IPS-15b (cell line): ENCODE measurements at regions not wholly inside any gene's neighbourhood (a gene's known extent, or its start where the extent isn't known, plus 50 kb on each side); places are given as distances from the start of the nearest gene placed in this dataset.

Experiments used
- H3K27me3 ChIP-seq: one replicate; pipeline ENCODE4 v1.6.1; 2013; ENCODE audit warnings: low read length; ENCODE audit not compliant: control insufficient read depth, insufficient read depth
- H3K36me3 ChIP-seq: one replicate; pipeline ENCODE4 v1.6.1; 2013; ENCODE audit warnings: low read length; ENCODE audit not compliant: control insufficient read depth, insufficient read depth
- H3K4me1 ChIP-seq: one replicate; pipeline ENCODE4 v1.6.1; 2013; ENCODE audit warnings: mild to moderate bottlenecking, low read length; ENCODE audit not compliant: control insufficient read depth, insufficient read depth
- H3K4me3 ChIP-seq: one replicate; pipeline ENCODE4 v1.5.1; 2013; ENCODE audit warnings: low read depth, low read length
- H3K9ac ChIP-seq: one replicate; pipeline ENCODE4 v1.6.1; 2013; ENCODE audit warnings: low read depth, mild to moderate bottlenecking, low read length
- H3K9me3 ChIP-seq: one replicate; pipeline ENCODE4 v1.6.1; 2013; ENCODE audit warnings: mild to moderate bottlenecking, low read length; ENCODE audit not compliant: control insufficient read depth, insufficient read depth

DNA sequence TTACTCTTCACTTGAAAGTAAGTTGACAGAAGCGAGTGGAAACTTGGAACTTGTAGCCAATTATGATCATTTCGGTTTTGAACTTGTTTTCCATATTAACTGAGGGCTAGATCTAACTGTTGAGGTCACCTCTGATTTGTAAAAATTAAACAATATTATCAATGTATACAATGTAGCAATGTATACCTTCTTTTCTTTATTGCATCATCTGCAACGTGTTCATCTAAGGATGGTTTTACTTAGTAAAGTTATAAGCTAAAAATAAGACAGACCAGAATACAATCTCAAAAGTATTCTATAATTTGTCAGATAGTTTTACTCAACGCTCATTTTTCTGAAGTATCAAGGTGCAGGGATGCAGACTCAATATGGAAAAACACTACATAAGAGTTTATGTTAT is 435.0 kb upstream of the TNP1 start:
- H3K4me3 ChIP-seq = no peak overlapping the region
- peaks cover 3% of the 10 kb centered on the region for H3K4me1 ChIP-seq
- no peaks in the 10 kb centered on the region for H3K36me3 ChIP-seq
- H3K27me3 ChIP-seq = no peaks in the 10 kb centered on the region
- H3K9ac ChIP-seq = no peak overlapping the region
- no peaks in the 10 kb centered on the region for H3K9me3 ChIP-seq

GRCh38 chr2:217294211-217294610 is 434.3 kb upstream of the TNP1 start:
- Histone ChIP-seq H3K36me3 (no peaks in the 10 kb centered on the region), H3K27me3 (no peaks in the 10 kb centered on the region), H3K9ac (no peak overlapping the region), H3K9me3 (no peaks in the 10 kb centered on the region), H3K4me1 (peaks cover 9% of the 10 kb centered on the region), H3K4me3 (no peak overlapping the region)

GRCh38 chr2:217293607-217294006 is 433.7 kb upstream of the TNP1 start:
- Histone ChIP-seq H3K9ac (no peak overlapping the region), H3K4me1 (peaks cover 11% of the 10 kb centered on the region), H3K36me3 (no peaks in the 10 kb centered on the region), H3K4me3 (no peak overlapping the region), H3K27me3 (no peaks in the 10 kb centered on the region), H3K9me3 (peaks cover under 1% of the 10 kb centered on the region)

- Histone ChIP-seq H3K9me3 (peaks cover 6% of the 10 kb centered on the region), H3K27me3 (no peaks in the 10 kb centered on the region), H3K36me3 (no peaks in the 10 kb centered on the region), H3K4me3 (no peak overlapping the region), H3K4me1 (peaks cover 11% of the 10 kb centered on the region), H3K9ac (no peak overlapping the region)
These were observed 433.2 kb upstream of the TNP1 start for GRCh38 chr2:217293046-217293445.

DNA sequence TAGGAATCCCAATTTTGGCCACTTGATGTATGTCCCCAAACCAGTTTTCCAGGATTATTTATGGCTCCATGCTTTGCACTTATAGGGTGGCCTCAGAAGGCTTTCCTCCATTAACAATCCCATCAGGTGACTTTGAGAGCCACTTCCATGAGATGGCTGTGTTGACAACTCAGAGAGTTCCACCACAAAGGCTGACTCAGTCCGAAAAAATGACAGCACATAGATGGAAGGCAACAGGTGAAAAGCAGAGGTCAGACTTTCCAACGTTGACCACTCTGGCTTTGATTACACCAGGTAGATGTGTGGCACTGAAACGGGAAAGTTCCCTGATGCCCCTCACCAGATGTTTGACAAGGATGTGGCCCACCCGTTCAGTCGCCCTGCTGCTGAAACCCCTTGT is 431.4 kb upstream of the TNP1 start:
- Histone ChIP-seq H3K9me3 (peaks cover 11% of the 10 kb centered on the region), H3K4me1 (peaks cover 11% of the 10 kb centered on the region), H3K27me3 (no peaks in the 10 kb centered on the region), H3K36me3 (no peaks in the 10 kb centered on the region), H3K4me3 (no peak overlapping the region), H3K9ac (no peak overlapping the region)

- Histone ChIP-seq H3K9me3 (peaks cover 11% of the 10 kb centered on the region), H3K9ac (no peak overlapping the region), H3K4me1 (peaks cover 11% of the 10 kb centered on the region), H3K27me3 (no peaks in the 10 kb centered on the region), H3K36me3 (no peaks in the 10 kb centered on the region), H3K4me3 (no peak overlapping the region)
These were observed 430.6 kb upstream of the TNP1 start for GRCh38 chr2:217290467-217290866.

DNA sequence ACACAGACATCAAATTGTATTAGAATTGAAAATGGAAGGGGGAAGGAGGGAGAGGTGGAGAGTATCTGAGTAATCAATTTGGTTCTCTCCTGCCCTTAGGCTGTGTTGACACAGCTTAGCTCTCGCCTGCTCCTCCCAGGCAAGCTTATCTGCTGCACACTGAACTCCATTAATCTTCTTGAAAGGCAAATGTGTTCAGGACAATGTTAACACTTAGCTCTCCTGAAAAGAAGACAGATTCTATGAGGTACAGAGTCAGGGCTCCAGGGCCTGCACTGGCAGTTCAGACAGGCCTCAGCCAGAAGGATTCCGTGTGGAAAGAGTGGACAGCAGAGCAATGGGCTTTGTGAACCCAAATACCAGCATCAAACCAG is 430.0 kb upstream of the TNP1 start:
- Histone ChIP-seq H3K4me1 (peaks cover 11% of the 10 kb centered on the region), H3K9me3 (peaks cover 11% of the 10 kb centered on the region), H3K9ac (no peak overlapping the region), H3K27me3 (no peaks in the 10 kb centered on the region), H3K36me3 (no peaks in the 10 kb centered on the region), H3K4me3 (no peak overlapping the region)

DNA sequence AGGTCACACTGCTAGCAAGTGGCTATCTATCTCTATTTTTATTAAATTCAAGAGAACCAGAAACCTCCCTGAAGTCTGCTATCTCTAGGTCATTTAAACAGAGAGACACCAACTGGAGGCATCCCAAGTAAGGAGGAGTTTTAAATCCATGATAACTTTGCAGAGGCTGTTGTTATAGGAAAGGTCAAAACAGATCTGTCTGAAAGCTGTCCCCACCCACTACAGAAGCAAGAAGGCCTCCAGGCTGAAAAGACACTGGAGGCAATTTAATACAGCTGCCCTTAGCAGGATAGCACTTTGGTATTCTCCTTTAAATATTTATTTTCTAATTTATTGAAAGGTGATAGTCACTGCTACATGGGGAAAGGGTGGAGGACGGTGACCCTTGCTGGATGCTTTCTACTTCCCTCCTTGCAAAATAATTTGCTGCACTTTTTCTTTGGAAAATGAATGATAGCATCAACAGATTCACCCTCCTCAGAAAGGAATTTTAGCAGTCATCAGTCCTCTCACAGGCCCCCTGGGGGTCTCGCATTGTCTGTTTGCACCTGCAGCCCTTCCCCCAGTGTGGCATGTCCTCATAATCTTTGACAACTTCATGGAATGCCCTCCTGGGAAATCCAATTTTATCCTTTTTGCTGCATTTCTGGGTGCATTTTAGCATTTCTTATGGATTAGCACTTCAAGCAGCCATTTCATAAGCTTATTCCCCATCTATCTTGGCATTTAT is 429.5 kb upstream of the TNP1 start:
- H3K4me3 ChIP-seq = no peak overlapping the region
- no peaks in the 10 kb centered on the region for H3K27me3 ChIP-seq
- H3K9me3 ChIP-seq = peaks cover 11% of the 10 kb centered on the region
- no peak overlapping the region for H3K9ac ChIP-seq
- H3K4me1 ChIP-seq = peaks cover 11% of the 10 kb centered on the region
- H3K36me3 ChIP-seq = no peaks in the 10 kb centered on the region

GRCh38 chr2:217288472-217289063 is 428.7 kb upstream of the TNP1 start:
- no peaks in the 10 kb centered on the region for H3K36me3 ChIP-seq
- no peak overlapping the region for H3K4me3 ChIP-seq
- H3K4me1 ChIP-seq = peaks cover 11% of the 10 kb centered on the region
- peaks cover 3% of the 10 kb centered on the region for H3K27me3 ChIP-seq
- no peak overlapping the region for H3K9ac ChIP-seq
- peaks cover 11% of the 10 kb centered on the region for H3K9me3 ChIP-seq

GRCh38 chr2:217286833-217287232 is 427.0 kb upstream of the TNP1 start:
- peaks cover 11% of the 10 kb centered on the region for H3K9me3 ChIP-seq
- H3K4me3 ChIP-seq = no peak overlapping the region
- no peak overlapping the region for H3K9ac ChIP-seq
- no peaks in the 10 kb centered on the region for H3K36me3 ChIP-seq
- peaks cover 8% of the 10 kb centered on the region for H3K27me3 ChIP-seq
- peaks cover 11% of the 10 kb centered on the region for H3K4me1 ChIP-seq

DNA sequence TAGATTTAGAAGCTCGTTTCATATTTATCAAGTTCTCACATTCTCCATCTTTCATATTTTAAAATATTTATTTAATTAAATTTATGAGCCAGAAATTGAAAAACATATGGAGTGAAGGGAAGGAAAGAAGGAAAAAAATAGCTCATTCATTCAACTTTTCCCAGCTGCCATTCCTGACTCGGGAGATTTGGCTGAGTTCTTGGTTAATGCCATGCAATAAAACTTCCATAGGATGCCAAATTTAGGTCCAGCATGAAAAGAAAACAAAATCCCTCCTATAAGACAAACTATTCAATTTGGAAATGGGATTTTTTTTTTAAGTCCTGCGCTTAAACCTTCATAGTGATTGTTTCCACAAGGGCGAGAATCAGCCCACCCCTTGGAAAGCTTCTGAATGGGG is 426.1 kb upstream of the TNP1 start:
- Histone ChIP-seq H3K4me3 (no peak overlapping the region), H3K36me3 (no peaks in the 10 kb centered on the region), H3K4me1 (peaks cover 11% of the 10 kb centered on the region), H3K9ac (no peak overlapping the region), H3K9me3 (peaks cover 11% of the 10 kb centered on the region), H3K27me3 (peaks cover 10% of the 10 kb centered on the region)

GRCh38 chr2:217283460-217283859 is 423.6 kb upstream of the TNP1 start:
- Histone ChIP-seq H3K9me3 (peaks cover 10% of the 10 kb centered on the region), H3K4me3 (no peak overlapping the region), H3K9ac (no peak overlapping the region), H3K36me3 (no peaks in the 10 kb centered on the region), H3K4me1 (no peaks in the 10 kb centered on the region), H3K27me3 (peaks cover 26% of the 10 kb centered on the region)
